GM12878 (cell line): ENCODE measurements at regions not wholly inside any gene's neighbourhood (a gene's known extent, or its start where the extent isn't known, plus 50 kb on each side); places are given as distances from the start of the nearest gene placed in this dataset.

ENCODE experiments used
- EP300 ChIP-seq, 2 experiments: fragments of 150-350 bp in 1 of 2; IDR thresholded peaks; 2 replicates each; pipeline ENCODE4 v1.6.1; 2011 to 2012; ENCODE audit warnings: low read depth in 2 of 2, low read length in 2 of 2, borderline replicate concordance in 1 of 2, improper control_type of control experiment in 1 of 2, inconsistent platforms in 1 of 2; ENCODE audit not compliant: control insufficient read depth in 1 of 2
- MYC ChIP-seq: IDR thresholded peaks from 2 replicates; pipeline ENCODE4 v1.6.1; 2011; ENCODE audit warnings: mild to moderate bottlenecking, low read length, moderate library complexity, inconsistent platforms; ENCODE audit not compliant: insufficient read depth, insufficient replicate concordance, insufficient read length, severe bottlenecking
- SUZ12 ChIP-seq: fragments of 200-600 bp; sonication (generic); IDR thresholded peaks from one replicate; pipeline ENCODE4 v1.6.1; 2018; ENCODE audit warnings: antibody characterized with exemption, mild to moderate bottlenecking; ENCODE audit not compliant: unreplicated experiment
- YY1 ChIP-seq: IDR thresholded peaks from 2 replicates; pipeline ENCODE4 v1.6.1; 2011; ENCODE audit warnings: low read depth, mild to moderate bottlenecking, low read length

- TF ChIP-seq SUZ12 = no peak
- TF ChIP-seq YY1 = no peak
- TF ChIP-seq EP300 (IDR thresholded peaks at IDR 0.05; ENCODE audit: borderline replicate concordance in 1 of 2, control insufficient read depth in 1 of 2, low read depth in 2 of 2, low read length in 2 of 2) = no peak
- no peak for TF ChIP-seq MYC
These were observed 117.0 kb downstream of the KCNRG start for GRCh38 chr13:50131920-50132903.
